IMR-90 (cell line): ENCODE measurements at regions not wholly inside any gene's neighbourhood (a gene's known extent, or its start where the extent isn't known, plus 50 kb on each side); places are given as distances from the start of the nearest gene placed in this dataset.

ENCODE experiments used
- ATAC-seq: fragments of 200-7000 bp; cut with Tn5 transposase; 2 replicates; pipeline ENCODE4 v1.9.1; 2020; ENCODE audit warnings: low read depth, mild to moderate bottlenecking, moderate library complexity
- BruUV-seq: library from RNA; stranded (reverse); fragments of 400-500 nt; replicated peaks from 2 replicates; lab custom pipeline; 2021; lab: Mats Ljungman, UMichigan
- CTCF ChIA-PET: fragments of 300-600 bp; formaldehyde crosslinking; extraction: SDS; loops from one replicate; lab custom pipeline; 2021; ENCODE audit warnings: antibody characterized with exemption; lab: Yijun Ruan, JAX
- POLR2A ChIA-PET: fragments of 300-600 bp; sonication (Branson Sonifier 250); formaldehyde crosslinking; loops from one replicate; lab custom pipeline; 2022; ENCODE audit warnings: antibody characterized with exemption; ENCODE audit not compliant: unreplicated experiment; lab: Charles Lee
- DNase-seq: peaks from one replicate; pipeline ENCODE4 v3.0.0; 2013
- H2AFZ ChIP-seq: replicated peaks from 2 replicates; pipeline ENCODE3; 2013; ENCODE audit warnings: low read length, mild to moderate bottlenecking; ENCODE audit not compliant: poor library complexity
- H2AK5ac ChIP-seq: 2 replicates; pipeline ENCODE4 v1.6.1; 2013; ENCODE audit warnings: low read depth, low read length, inconsistent platforms
- H2AK9ac ChIP-seq: replicated peaks from 2 replicates; pipeline ENCODE3; 2013; ENCODE audit warnings: mild to moderate bottlenecking, low read depth, low read length, moderate library complexity; ENCODE audit not compliant: poor library complexity
- H2BK120ac ChIP-seq: 2 replicates; pipeline ENCODE4 v1.6.1; 2013; ENCODE audit warnings: low read depth, low read length, inconsistent platforms
- H2BK15ac ChIP-seq: 3 replicates; pipeline ENCODE4 v1.6.1; 2013; ENCODE audit warnings: low read depth, low read length, inconsistent platforms
- H2BK20ac ChIP-seq: 2 replicates; pipeline ENCODE4 v1.6.1; 2013; ENCODE audit warnings: low read depth, mild to moderate bottlenecking, inconsistent platforms, low read length, moderate library complexity
- H2BK5ac ChIP-seq: 2 replicates; pipeline ENCODE4 v1.6.1; 2013; ENCODE audit warnings: mild to moderate bottlenecking, low read depth, low read length, inconsistent platforms; ENCODE audit not compliant: poor library complexity, severe bottlenecking
- H3K14ac ChIP-seq: replicated peaks from 2 replicates; pipeline ENCODE4 v1.6.1; 2013; ENCODE audit warnings: low read depth, low read length, inconsistent platforms
- H3K18ac ChIP-seq: 2 replicates; pipeline ENCODE4 v1.6.1; 2013; ENCODE audit warnings: low read depth, low read length, control low read depth
- H3K23ac ChIP-seq: 2 replicates; pipeline ENCODE4 v1.6.1; 2013; ENCODE audit warnings: low read depth, low read length, inconsistent platforms
- H3K27ac ChIP-seq: 2 replicates; pipeline ENCODE4 v1.5.1; 2013; ENCODE audit warnings: mild to moderate bottlenecking, control low read depth, low read length; ENCODE audit not compliant: insufficient read depth
- H3K27me3 ChIP-seq: 2 replicates; pipeline ENCODE4 v1.6.1; 2013; ENCODE audit warnings: low read length; ENCODE audit not compliant: control insufficient read depth, insufficient read depth
- H3K36me3 ChIP-seq: 2 replicates; pipeline ENCODE4 v1.6.1; 2013; ENCODE audit warnings: low read length, mixed read lengths; ENCODE audit not compliant: control insufficient read depth, insufficient read depth
- H3K4ac ChIP-seq: 2 replicates; pipeline ENCODE4 v1.6.1; 2013; ENCODE audit warnings: low read depth, low read length, inconsistent platforms
- H3K4me1 ChIP-seq: 2 replicates; pipeline ENCODE4 v1.6.1; 2013; ENCODE audit warnings: low read length, mixed read lengths; ENCODE audit not compliant: control insufficient read depth, insufficient read depth
- H3K4me2 ChIP-seq: 2 replicates; pipeline ENCODE4 v1.6.1; 2013; ENCODE audit warnings: low read depth, mild to moderate bottlenecking, control low read depth, low read length, moderate library complexity
- H3K4me3 ChIP-seq: 2 replicates; pipeline ENCODE4 v1.5.1; 2013; ENCODE audit warnings: low read depth, mild to moderate bottlenecking, control low read depth, low read length, moderate library complexity; ENCODE audit not compliant: insufficient read depth
- H3K56ac ChIP-seq: 2 replicates; pipeline ENCODE4 v1.6.1; 2013; ENCODE audit warnings: low read length, inconsistent platforms; ENCODE audit not compliant: insufficient read depth; ENCODE audit errors: extremely low read depth
- H3K79me1 ChIP-seq, 2 experiments: 2 replicates each; pipeline ENCODE4 v1.6.1; 2013; ENCODE audit warnings: low read length in 2 of 2, inconsistent platforms in 1 of 2, low read depth in 1 of 2
- H3K9ac ChIP-seq: 2 replicates; pipeline ENCODE4 v1.6.1; 2013; ENCODE audit warnings: low read depth, low read length, control low read depth
- H3K9me1 ChIP-seq: 2 replicates; pipeline ENCODE4 v1.6.1; 2013; ENCODE audit warnings: low read length, inconsistent platforms; ENCODE audit not compliant: insufficient read depth
- H3K9me3 ChIP-seq: 2 replicates; pipeline ENCODE4 v1.6.1; 2013; ENCODE audit warnings: low read length; ENCODE audit not compliant: control insufficient read depth, insufficient read depth
- H4K20me1 ChIP-seq: 2 replicates; pipeline ENCODE4 v1.6.1; 2013; ENCODE audit warnings: low read length, inconsistent platforms; ENCODE audit not compliant: insufficient read depth
- H4K5ac ChIP-seq: 2 replicates; pipeline ENCODE4 v1.6.1; 2013; ENCODE audit warnings: mild to moderate bottlenecking, low read depth, low read length, control low read depth
- H4K8ac ChIP-seq, 2 experiments: 2 replicates each; pipeline ENCODE4 v1.6.1; 2013; ENCODE audit warnings: low read depth in 2 of 2, low read length in 2 of 2, control low read depth in 1 of 2, inconsistent platforms in 1 of 2
- H4K91ac ChIP-seq: 2 replicates; pipeline ENCODE4 v1.6.1; 2013; ENCODE audit warnings: low read depth, low read length, inconsistent platforms; ENCODE audit not compliant: insufficient read depth
- BHLHE40 ChIP-seq: fragments of 150-350 bp; IDR thresholded peaks from 2 replicates; pipeline ENCODE4 v1.6.1; 2016; ENCODE audit warnings: mild to moderate bottlenecking, low read depth, low read length
- CEBPB ChIP-seq: IDR thresholded peaks from 2 replicates; pipeline ENCODE4 v1.6.1; 2012; ENCODE audit warnings: low read depth, low read length, improper control_type of control experiment
- FOS ChIP-seq: fragments of 150-350 bp; IDR thresholded peaks from 2 replicates; pipeline ENCODE4 v1.6.1; 2016; ENCODE audit warnings: low read depth, low read length
- MAFK ChIP-seq: IDR thresholded peaks from 2 replicates; pipeline ENCODE4 v1.6.1; 2012; ENCODE audit warnings: low read depth, low read length, improper control_type of control experiment
- MAZ ChIP-seq: IDR thresholded peaks from 2 replicates; pipeline ENCODE4 v1.6.1; 2012; ENCODE audit warnings: low read depth, mild to moderate bottlenecking, low read length, improper control_type of control experiment, moderate library complexity, borderline replicate concordance
- MXI1 ChIP-seq: IDR thresholded peaks from 2 replicates; pipeline ENCODE4 v1.6.1; 2012; ENCODE audit warnings: low read depth, mild to moderate bottlenecking, low read length, moderate library complexity, borderline replicate concordance
- NFE2L2 ChIP-seq: fragments of 150-350 bp; IDR thresholded peaks from 2 replicates; pipeline ENCODE4 v1.6.1; 2016; ENCODE audit warnings: low read depth, mild to moderate bottlenecking, low read length
- POLR2A ChIP-seq: IDR thresholded peaks from 2 replicates; pipeline ENCODE4 v1.6.1; 2012; ENCODE audit warnings: mild to moderate bottlenecking, low read depth, low read length
- RAD21 ChIP-seq: IDR thresholded peaks from 2 replicates; pipeline ENCODE4 v1.6.1; 2012; ENCODE audit warnings: low read length, improper control_type of control experiment
- RCOR1 ChIP-seq: IDR thresholded peaks from 2 replicates; pipeline ENCODE4 v1.6.1; 2012; ENCODE audit warnings: mild to moderate bottlenecking, low read length, improper control_type of control experiment; ENCODE audit not compliant: insufficient replicate concordance
- RFX5 ChIP-seq: IDR thresholded peaks from 2 replicates; pipeline ENCODE4 v1.8.0; 2012; ENCODE audit warnings: low read depth, mild to moderate bottlenecking, low read length, moderate library complexity
- SMC3 ChIP-seq: fragments of 150-350 bp; IDR thresholded peaks from 2 replicates; pipeline ENCODE4 v1.6.1; 2016; ENCODE audit warnings: low read depth, mild to moderate bottlenecking, antibody characterized with exemption, low read length, moderate library complexity
- WGBS, 2 experiments: methylation state at CpG; one replicate each; pipeline versions ENCODE4 v1.1.5 to v1.1.7; 2013; ENCODE audit warnings: missing lambda C conversion rate in 2 of 2; ENCODE audit not compliant: insufficient read length in 1 of 2; ENCODE audit errors: extremely low coverage in 2 of 2; 5-methylcytosine and 5-hydroxymethylcytosine counted together
- dilution Hi-C: fragments of 300-500 bp; cut with HindIII; formaldehyde crosslinking; loops from one replicate; pipeline ENCODE4 v1.14.3; 2018; ENCODE audit warnings: low sequenced_read_pairs; ENCODE audit not compliant: unreplicated experiment
- in situ Hi-C: fragments of 300-500 bp; cut with MboI; formaldehyde crosslinking; loops from 3 replicates; pipeline ENCODE4 v1.14.3; 2019; ENCODE audit warnings: low sequenced_read_pairs, inconsistent platforms, mixed read lengths
- intact Hi-C: fragments of 100-400 bp; cut with micrococcal nuclease; formaldehyde crosslinking; loops from 2 replicates; pipeline ENCODE4 v1.10.0; 2022
- TF ChIP-seq, protein P1 (sequence below): fragments of 150-350 bp; IDR thresholded peaks from 2 replicates; pipeline ENCODE4 v1.6.1; 2016; ENCODE audit warnings: low read depth, mild to moderate bottlenecking, low read length, moderate library complexity, borderline replicate concordance
- TF ChIP-seq, protein P2 (sequence below): conservative IDR thresholded peaks from 2 replicates; pipeline ENCODE4 v1.5.1; 2012; ENCODE audit warnings: mild to moderate bottlenecking, low read depth, low read length, improper control_type of control experiment
- TF ChIP-seq, protein P3 (sequence below): fragments of 150-350 bp; IDR thresholded peaks from 2 replicates; pipeline ENCODE4 v1.6.1; 2017; ENCODE audit warnings: mild to moderate bottlenecking, antibody characterized with exemption, low read length, low read depth

DNA sequence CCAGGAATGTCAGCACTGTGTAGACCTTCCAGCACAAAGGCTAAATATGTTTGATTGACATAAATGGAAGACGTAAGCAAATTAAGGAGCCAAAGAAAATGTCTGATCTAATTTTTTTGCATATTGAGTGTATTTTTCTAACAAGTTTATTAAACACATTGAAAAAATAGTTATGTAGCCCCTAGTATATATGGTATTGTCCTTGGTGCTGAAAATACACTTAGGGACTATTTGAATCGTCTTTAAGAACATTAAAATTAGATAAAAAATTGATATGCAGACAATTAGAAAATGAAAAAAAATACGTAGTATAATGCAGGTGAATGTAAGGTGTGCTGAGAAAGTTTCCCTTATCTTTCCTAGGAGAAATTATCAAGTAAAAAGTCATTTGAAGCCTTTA lies 337.0 kb downstream of the OMA1 start:
- no peak overlapping the region for H3K14ac ChIP-seq
- H3K36me3 ChIP-seq = no peaks in the 10 kb centered on the region
- DNase-seq (no peak), ATAC-seq (no peak)
- WGBS, 2 experiments = no CpG with 5 or more reads among the region's 3 CpGs
- H3K56ac ChIP-seq = no peak overlapping the region
- H4K91ac ChIP-seq = no peak overlapping the region
- H3K27ac ChIP-seq = no peak overlapping the region
- no peak overlapping the region for H2BK20ac ChIP-seq
- H4K20me1 ChIP-seq = no peaks in the 10 kb centered on the region
- H2AK5ac ChIP-seq = no peak overlapping the region
- H2BK15ac ChIP-seq = no peak overlapping the region
- no TSS peak for BruUV-seq
- no peak overlapping the region for H3K18ac ChIP-seq
- no peak overlapping the region for H3K4me2 ChIP-seq
- H4K8ac ChIP-seq = no peak overlapping the region
- no peaks in the 10 kb centered on the region for H3K27me3 ChIP-seq
- dilution Hi-C loops (no loop called here), intact Hi-C loops (no loop called here), in situ Hi-C loops (no loop called here)
- H2BK120ac ChIP-seq = no peak overlapping the region
- no peaks in the 10 kb centered on the region for H3K9me1 ChIP-seq
- POLR2A ChIA-PET = no interaction called here
- no peak overlapping the region for H2BK5ac ChIP-seq
- H3K4ac ChIP-seq = no peak overlapping the region
- no peak overlapping the region for H3K4me3 ChIP-seq
- H4K5ac ChIP-seq = no peak overlapping the region
- H3K9me3 ChIP-seq = no peaks in the 10 kb centered on the region
- TF ChIP-seq FOS (no peak), POLR2A (no peak), NFE2L2 (no peak), MAFK (no peak), BHLHE40 (no peak), MAZ (no peak), RAD21 (no peak), RFX5 (no peak), SMC3 (no peak), MXI1 (no peak), RCOR1 (no peak), CEBPB (no peak)
- TF ChIP-seq, protein P1, sequence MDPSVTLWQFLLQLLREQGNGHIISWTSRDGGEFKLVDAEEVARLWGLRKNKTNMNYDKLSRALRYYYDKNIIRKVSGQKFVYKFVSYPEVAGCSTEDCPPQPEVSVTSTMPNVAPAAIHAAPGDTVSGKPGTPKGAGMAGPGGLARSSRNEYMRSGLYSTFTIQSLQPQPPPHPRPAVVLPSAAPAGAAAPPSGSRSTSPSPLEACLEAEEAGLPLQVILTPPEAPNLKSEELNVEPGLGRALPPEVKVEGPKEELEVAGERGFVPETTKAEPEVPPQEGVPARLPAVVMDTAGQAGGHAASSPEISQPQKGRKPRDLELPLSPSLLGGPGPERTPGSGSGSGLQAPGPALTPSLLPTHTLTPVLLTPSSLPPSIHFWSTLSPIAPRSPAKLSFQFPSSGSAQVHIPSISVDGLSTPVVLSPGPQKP = no peak
- TF ChIP-seq, protein P2, sequence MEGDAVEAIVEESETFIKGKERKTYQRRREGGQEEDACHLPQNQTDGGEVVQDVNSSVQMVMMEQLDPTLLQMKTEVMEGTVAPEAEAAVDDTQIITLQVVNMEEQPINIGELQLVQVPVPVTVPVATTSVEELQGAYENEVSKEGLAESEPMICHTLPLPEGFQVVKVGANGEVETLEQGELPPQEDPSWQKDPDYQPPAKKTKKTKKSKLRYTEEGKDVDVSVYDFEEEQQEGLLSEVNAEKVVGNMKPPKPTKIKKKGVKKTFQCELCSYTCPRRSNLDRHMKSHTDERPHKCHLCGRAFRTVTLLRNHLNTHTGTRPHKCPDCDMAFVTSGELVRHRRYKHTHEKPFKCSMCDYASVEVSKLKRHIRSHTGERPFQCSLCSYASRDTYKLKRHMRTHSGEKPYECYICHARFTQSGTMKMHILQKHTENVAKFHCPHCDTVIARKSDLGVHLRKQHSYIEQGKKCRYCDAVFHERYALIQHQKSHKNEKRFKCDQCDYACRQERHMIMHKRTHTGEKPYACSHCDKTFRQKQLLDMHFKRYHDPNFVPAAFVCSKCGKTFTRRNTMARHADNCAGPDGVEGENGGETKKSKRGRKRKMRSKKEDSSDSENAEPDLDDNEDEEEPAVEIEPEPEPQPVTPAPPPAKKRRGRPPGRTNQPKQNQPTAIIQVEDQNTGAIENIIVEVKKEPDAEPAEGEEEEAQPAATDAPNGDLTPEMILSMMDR = no peak
- TF ChIP-seq, protein P3, sequence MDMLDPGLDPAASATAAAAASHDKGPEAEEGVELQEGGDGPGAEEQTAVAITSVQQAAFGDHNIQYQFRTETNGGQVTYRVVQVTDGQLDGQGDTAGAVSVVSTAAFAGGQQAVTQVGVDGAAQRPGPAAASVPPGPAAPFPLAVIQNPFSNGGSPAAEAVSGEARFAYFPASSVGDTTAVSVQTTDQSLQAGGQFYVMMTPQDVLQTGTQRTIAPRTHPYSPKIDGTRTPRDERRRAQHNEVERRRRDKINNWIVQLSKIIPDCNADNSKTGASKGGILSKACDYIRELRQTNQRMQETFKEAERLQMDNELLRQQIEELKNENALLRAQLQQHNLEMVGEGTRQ = no peak
- no peak overlapping the region for H3K23ac ChIP-seq
- no peak overlapping the region for H2AFZ ChIP-seq
- no peak overlapping the region for H2AK9ac ChIP-seq
- H3K9ac ChIP-seq = no peak overlapping the region
- CTCF ChIA-PET = no interaction called here
- H3K79me1 ChIP-seq = no peaks in the 10 kb centered on the region
- no peaks in the 10 kb centered on the region for H3K4me1 ChIP-seq
